NCI-H2029 treated with DMSO at 0.1 percent for 48 hours (cell line): ENCODE measurements at regions not wholly inside any gene's neighbourhood (a gene's known extent, or its start where the extent isn't known, plus 50 kb on each side); places are given as distances from the start of the nearest gene placed in this dataset.
"Not testable (repeated sequence)": the region's sequence is repeated elsewhere in the genome, so short reads cannot be mapped to it uniquely, and the experiment has no call there.

Experiments
- DNase-seq: peaks from one replicate; lab custom pipeline; 2025; lab: John Stamatoyannopoulos, UW

- no peak for DNase-seq
Measured at GRCh38 chr19:5259750-5260149, 80.9 kb downstream of the PTPRS start.

DNA sequence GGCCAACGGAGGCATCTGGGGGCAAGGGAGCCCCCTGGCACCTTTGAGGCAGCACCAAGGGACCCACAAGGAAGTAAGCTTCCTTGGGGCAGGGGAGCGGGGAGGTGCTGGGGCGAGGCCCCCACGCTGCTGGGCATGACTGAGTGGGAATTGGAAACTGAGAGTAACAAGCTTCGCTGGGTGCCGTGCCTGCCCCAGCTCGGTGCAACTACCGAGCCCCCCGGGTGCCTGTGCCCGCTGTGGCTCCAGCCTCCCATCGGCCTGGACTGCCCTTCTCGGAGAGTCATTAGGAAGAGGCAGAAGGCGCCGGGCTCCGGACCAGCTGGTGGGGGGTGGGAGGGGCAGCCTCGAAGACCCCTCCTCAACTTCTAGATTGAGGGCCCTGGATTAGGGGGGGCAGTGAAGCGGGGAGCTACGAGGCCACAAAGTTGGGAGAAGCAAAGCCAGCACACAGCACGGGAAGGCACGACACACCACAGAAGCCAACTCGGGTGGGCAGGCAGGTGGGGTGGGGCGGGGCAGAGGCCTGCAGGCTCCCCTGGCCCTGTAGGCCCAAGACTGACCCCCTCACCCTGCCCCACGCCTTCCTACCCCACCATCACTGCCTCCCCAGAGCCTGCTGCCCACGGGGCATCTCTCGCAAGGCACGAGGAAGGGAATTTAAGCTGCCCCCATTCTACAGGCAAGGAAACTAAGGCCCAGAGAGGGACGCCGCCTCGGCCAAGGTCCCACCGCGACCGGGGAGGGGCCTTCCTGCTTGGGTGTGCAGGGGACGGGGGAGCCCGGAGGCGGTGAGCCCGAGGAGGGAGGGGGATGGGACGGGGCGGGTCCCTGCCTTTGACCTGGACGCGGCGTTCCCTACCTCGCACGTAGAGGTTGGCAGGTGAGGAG, 83.2 kb downstream of the PTPRS start:
- no peak for DNase-seq

- DNase-seq, result no peak
Measured at GRCh38 chr19:5255602-5256231, 84.9 kb downstream of the PTPRS start.

DNA sequence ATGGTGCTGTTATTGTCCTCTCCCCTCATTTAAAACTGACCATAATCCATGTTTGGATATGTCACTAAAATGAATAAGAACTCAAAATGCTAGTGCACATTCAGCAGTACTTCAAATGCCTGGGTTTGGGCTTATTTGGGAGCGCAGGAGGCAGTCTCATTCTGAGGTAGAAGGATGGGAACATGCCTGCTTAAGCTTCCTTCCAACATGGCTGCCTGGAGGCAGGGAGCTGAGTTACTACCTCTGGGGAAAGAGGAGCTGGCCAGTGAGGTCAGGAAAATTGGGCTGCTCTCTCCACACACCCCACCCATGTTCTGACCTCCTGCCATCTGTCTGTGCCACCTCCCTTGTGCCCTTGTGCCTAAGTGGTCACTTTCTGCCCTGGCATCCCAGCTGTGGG, 85.7 kb downstream of the PTPRS start:
- DNase-seq, result no peak

GRCh38 chr19:5254543-5254942, 86.1 kb downstream of the PTPRS start:
- no peak for DNase-seq

DNA sequence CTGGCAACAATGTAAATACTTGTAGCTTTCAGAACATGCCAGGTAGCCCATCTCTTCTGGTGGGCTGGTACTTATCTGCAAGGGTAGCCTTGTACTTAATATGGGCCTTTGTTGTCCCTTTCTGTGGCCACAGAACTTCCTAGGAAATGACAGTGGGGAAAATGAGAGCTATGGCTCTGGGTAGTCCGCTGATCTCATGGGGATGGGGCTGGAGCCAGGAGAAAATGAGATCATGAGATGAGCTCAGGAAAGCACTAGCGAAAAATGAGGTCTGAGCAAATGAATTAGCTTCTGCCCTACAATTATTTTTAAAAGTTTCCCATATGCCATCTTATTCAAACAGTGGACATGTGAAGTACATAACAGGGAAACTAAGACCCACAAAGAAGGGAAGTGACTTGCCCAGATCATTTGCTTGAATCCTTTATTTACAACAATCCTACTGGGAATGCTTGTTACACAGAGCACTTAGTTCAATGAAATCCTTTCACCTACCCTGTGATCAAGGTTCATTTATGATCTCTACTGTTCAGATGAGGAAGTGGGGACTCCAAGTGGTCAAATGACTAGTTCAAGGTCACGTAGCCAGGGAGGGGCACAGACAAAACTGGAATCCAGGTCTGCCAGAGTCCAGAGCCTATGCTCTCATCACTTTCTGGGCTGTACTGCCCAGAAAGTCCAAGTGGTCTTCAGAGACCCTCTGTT, 87.1 kb downstream of the PTPRS start:
- no peak for DNase-seq

DNA sequence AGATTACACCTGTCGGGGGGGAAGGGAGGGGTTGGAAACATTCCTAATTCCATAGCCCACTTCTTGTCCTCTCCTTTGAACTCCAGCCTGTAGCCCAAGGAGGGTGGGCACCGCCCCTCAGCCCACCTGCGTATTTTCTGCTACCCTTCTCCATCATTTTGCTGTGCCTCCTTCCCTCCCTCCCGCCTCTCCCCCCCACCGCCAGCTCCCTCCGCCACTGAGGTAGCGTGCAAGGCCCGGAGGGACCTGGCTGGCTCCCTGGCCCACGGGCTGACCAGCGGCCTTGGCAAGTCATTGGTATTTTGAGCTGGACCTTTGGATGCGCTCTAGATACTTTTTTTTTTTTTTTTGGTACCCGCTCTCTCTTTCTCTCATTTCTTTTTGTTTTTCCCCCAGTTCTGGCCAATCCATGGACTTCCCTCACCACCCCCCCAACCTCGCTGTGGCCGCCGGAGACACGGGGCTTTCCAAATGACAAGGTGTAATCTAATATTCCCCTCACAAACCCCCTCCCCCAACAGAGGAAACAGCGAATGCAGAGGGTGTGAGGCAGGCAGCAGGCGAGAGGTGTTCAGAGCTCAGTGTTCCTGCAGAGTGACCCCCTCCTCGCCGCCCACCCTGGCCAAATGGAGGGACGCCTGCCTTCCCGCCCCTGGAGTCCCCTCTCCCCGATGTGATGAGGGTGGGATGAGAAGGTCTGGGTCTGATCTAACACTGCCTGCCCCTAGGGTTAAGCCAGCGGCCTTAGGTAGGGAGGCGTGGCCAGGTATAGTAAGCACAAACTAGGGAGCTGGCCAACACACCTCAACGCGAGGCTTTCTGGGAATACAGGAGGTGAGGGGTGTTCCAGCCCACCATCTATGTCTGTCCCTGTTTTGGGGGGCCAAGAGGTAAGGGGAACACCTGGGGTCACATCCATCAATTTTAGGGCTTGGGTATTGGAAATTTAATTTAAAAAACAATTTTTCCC, 89.2 kb downstream of the PTPRS start:
- DNase-seq, result no peak

GRCh38 chr19:5250127-5250659, 90.4 kb downstream of the PTPRS start:
- peak; percentile 63 for DNase-seq

DNA sequence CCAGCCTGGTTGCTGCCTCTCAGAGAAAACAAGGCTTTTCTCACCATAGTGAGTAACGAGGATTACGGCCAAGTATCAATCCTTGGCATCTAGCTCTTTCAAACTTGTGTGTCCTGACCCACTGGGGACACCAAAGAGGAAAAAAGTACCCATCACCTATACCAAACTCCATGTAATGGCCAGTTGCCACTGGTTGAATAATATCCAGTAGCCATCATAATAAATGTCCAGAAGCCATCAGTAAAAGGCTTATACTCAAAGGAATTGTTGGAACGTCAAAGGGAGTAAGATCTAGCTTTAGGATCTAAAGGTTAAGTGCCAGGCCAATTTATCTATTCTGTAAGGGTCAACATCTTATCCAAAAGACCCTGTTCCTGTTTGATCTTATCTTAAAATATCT, 91.1 kb downstream of the PTPRS start:
- DNase-seq, result no peak

- no peak for DNase-seq
Measured at GRCh38 chr19:5247957-5248705, 92.5 kb downstream of the PTPRS start.

DNA sequence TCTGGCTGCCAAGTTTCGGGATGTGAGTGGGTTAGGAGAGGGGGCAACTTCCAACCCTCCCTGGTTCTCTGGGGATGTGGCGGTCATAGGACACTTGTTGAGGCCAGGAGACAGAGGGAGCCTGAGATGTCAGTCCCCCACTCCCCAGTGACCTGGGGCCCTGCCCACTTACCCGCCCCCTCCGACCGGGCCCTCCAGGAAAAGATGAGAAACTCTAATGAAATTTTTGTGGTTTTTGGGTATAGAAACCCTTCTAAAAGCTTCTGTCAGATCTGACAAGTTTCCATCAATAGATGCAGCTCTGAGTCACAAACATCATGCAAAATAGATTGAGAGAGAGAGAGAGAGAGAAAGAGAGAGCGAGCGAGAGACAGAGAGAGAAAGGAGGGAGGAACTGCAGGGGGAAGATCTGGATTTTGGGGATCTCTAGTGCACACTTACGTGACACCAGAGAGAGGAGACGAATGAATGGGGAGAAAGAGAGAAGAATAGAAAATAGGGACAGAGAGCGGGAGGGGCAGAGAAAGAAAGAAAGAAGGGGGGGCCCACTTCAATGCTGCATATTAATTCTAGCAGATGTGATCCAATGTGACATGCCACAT, 94.0 kb downstream of the PTPRS start:
- no peak for DNase-seq

DNA sequence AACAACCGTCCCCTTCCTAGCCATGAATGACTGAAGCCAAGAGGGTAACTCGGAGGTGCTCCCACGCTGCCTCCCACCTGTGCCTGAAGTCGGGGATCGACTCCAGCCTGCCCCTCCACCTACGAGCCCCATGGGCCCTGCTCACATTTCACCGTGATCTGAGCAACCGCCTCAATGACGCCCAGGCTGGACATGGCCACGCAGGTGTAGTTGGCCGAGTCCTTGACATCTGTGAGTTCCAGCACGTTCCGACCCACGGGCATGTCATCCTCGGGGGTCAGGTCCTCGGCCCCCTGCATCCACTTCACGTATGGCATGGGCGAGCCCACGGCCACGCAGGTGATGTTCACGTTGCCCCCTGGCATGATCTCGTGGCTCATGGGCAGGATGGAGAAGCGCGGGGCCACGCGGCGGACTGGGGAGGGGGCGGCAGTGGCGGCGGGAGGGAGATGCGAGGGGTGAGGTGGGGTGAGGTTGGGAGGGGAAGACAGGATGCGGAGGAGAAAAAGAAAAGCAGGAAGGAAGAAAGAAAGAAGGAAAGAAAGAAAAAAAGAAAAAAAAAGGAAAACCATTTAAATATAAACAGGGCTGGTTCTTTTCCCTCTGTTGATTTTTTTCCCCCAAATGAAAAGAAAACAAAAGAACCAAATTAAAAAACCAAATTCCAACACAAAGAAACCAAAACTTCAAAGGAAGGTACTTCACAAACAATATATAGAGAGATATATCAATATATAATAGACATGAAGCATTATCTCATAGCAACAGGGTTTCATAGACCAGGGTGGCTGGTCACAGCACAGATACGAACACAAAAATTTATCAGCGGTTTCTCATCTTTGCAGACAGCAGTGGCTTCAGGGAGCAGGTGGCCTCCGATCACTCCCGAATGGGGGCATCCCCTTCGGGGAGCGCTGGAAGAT, 94.7 kb downstream of the PTPRS start:
- no peak for DNase-seq

GRCh38 chr19:5244351-5244750, 96.3 kb downstream of the PTPRS start:
- DNase-seq, result no peak

DNA sequence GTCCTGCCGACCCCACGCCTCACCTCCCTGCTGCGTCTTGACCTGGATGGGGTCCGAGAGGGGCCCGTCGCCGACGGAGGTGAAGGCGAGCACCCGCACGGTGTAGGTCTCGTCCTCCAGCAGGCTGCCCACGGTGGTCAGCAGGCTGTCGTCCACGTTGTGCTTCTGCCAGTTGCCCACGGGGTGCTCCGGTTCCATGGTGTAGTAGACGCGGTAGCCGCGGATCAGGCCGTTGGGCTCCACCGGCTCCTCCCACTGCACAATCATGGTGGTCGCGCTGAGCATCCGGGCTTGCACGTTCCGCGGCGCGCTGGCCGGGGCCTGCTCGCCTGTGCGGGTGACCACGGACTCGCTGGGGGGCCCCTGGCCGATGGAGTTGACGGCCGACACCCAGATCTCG, 96.7 kb downstream of the PTPRS start:
- DNase-seq, result no peak

GRCh38 chr19:5241896-5242295, 98.7 kb downstream of the PTPRS start:
- DNase-seq, result not testable (repeated sequence)

- DNase-seq, result no peak
Measured at GRCh38 chr19:5240011-5240410, 100.6 kb downstream of the PTPRS start.

DNA sequence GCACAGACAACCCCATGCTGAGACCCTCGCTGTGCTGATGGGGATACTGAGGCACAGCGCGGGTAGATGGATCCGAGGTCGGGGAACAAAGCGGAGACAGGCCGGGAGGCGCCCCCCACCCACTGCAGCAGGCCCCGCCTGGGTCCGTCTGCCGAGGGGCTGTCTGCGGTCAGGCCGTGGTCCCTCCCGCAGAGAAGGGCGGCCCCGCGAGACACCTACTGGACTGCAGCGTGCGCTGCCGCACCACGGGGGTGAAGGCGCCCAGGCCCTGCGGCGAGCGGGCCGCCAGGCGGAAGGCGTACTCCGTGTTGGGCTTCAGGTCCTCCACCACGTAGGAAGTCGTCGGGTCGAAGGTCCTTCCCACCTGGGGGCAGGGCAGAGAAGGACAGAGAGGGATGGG, 101.9 kb downstream of the PTPRS start:
- DNase-seq, result no peak

DNA sequence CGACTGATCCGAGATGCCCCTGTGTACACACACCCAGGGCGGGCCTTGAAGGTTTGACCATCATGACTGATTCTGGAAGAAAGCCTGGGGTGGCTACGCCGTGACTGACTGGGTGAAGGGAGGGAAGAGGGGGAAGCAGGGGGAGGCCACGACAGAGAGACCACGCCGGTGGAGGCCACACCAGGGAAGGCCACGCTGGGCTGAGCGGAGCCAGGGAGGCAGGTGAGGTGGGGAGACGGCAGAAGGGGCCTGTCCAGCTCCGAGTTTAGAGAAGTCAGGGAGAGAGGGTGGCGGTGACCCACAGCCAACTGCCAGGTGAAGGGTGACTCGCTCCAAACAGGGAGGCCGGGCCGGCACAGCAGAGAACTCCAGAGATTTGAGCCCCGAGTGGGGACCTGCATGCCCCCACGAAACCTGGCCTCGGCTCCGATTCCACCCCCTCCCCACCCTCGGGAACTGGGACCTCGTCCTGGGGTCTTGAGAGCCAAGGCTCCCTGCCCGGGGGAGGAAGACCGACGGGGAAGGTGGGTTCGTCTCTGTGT, 102.6 kb downstream of the PTPRS start:
- DNase-seq, result no peak

GRCh38 chr19:5237190-5237780, 103.3 kb downstream of the PTPRS start:
- DNase-seq, result no peak
